ENCODE measurements at regions not wholly inside any gene's neighbourhood (a gene's known extent, or its start where the extent isn't known, plus 50 kb on each side); places are given as distances from the start of the nearest gene placed in this dataset.
A peak's percentile ranks its signal among the peaks of the same experiment; 100 is the strongest.
"Not testable (repeated sequence)": the region's sequence is repeated elsewhere in the genome, so short reads cannot be mapped to it uniquely, and the experiment has no call there.

DNA sequence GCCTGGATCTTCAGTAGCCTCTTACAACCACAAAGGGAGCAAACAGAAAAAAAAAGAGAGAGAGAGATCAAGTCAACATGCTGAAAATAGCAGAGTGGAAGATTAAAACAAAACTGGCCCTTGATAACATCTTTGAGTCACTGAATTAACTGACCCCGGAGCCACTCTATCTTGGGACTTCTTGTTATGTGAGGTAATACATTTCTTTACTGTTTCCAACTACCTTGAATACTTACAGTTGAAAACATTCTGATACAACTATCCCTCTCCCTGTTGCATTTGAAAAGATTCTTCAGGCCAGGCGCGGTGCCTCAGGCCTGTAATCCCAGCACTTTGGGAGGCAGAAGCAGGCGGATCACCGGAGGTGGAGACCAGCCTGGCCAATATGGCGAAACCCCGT is 208.1 kb downstream of the MEMO1 start:
- TF ChIP-seq, protein P1, sequence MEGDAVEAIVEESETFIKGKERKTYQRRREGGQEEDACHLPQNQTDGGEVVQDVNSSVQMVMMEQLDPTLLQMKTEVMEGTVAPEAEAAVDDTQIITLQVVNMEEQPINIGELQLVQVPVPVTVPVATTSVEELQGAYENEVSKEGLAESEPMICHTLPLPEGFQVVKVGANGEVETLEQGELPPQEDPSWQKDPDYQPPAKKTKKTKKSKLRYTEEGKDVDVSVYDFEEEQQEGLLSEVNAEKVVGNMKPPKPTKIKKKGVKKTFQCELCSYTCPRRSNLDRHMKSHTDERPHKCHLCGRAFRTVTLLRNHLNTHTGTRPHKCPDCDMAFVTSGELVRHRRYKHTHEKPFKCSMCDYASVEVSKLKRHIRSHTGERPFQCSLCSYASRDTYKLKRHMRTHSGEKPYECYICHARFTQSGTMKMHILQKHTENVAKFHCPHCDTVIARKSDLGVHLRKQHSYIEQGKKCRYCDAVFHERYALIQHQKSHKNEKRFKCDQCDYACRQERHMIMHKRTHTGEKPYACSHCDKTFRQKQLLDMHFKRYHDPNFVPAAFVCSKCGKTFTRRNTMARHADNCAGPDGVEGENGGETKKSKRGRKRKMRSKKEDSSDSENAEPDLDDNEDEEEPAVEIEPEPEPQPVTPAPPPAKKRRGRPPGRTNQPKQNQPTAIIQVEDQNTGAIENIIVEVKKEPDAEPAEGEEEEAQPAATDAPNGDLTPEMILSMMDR (IDR thresholded peaks at IDR 0.05) = no peak
- no peak overlapping the region for H3K4me3 ChIP-seq
- H3K36me3 ChIP-seq = no peaks in the 10 kb centered on the region
- H3K27me3 ChIP-seq = no peaks in the 10 kb centered on the region
- H3K27ac ChIP-seq = no peak overlapping the region
- no peaks in the 10 kb centered on the region for H3K9me3 ChIP-seq
- no peak for DNase-seq
- no peaks in the 10 kb centered on the region for H3K4me1 ChIP-seq
- intact Hi-C loops (cut with DNase I) = no loop called here
- no peak for ATAC-seq

DNA sequence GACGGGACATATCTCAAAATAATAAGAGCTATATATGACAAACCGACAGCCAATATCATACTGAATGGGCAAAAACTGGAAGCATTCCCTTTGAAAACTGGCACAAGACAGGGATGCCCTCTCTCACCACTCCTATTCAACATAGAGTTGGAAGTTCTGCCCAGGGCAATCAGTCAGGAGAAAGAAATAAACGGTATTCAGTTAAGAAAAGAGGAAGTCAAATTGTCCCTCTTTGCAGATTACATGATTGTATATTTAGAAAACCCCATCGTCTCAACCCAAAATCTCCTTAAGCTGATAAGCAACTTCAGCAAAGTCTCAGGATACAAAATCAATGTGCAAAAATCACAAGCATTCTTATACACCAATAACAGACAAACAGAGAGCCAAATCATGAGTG is 211.5 kb downstream of the MEMO1 start:
- H3K27me3 ChIP-seq; H3K9me3 ChIP-seq; ATAC-seq; H3K4me3 ChIP-seq; H3K27ac ChIP-seq; DNase-seq; H3K4me1 ChIP-seq; H3K36me3 ChIP-seq; intact Hi-C loops (cut with DNase I): not testable (repeated sequence)

DNA sequence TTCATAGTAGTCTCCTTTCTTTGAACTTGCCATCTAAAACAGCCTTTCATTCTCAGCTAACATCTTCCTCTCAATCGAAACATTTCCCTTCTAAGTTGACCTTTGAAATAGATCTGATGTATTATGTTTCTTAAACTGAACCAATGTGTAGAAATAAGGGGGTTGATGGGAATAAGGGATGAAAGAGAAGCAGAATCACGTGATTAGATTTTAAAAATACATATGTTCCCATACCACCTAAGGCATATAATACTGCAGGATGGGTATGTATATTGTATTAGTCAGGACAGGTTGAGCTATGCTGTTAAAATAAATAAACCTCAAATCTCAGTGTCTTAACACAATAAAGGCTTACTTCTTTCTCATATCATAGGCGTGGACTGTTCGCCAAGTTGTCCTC is 207.5 kb upstream of the SRD5A2 start:
- no peaks in the 10 kb centered on the region for H3K4me1 ChIP-seq
- DNase-seq = no peak
- intact Hi-C loops (cut with DNase I) = no loop called here
- no peaks in the 10 kb centered on the region for H3K36me3 ChIP-seq
- no peak overlapping the region for H3K27ac ChIP-seq
- ATAC-seq = no peak
- no peak overlapping the region for H3K4me3 ChIP-seq
- H3K27me3 ChIP-seq = no peaks in the 10 kb centered on the region
- TF ChIP-seq, protein P1 (IDR thresholded peaks at IDR 0.05) = no peak
- H3K9me3 ChIP-seq = no peaks in the 10 kb centered on the region

DNA sequence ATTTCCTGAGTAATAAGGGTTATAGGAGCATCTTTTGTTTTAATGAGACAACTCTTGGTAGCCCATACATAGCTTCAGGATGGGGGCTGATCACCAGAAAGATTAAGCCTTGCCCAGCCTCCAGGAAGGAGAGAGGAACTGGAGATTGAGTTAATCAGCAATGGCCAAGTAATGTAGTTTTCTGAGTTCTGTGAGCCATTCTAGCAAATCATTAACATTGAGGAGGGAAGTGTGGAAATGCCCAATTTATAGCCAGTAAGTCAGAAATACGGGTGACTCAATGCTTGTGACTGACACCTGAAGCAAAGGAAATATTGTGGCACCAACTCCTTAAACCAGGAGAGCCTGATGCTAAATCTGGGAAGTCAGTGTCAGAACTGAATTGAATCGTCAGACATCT is 205.1 kb upstream of the SRD5A2 start:
- no peaks in the 10 kb centered on the region for H3K4me1 ChIP-seq
- no peak for DNase-seq
- TF ChIP-seq, protein P1 (IDR thresholded peaks at IDR 0.05) = no peak
- intact Hi-C loops (cut with DNase I) = no loop called here
- H3K27ac ChIP-seq = no peak overlapping the region
- H3K4me3 ChIP-seq = no peak overlapping the region
- ATAC-seq = no peak
- no peaks in the 10 kb centered on the region for H3K27me3 ChIP-seq
- H3K9me3 ChIP-seq = no peaks in the 10 kb centered on the region
- no peaks in the 10 kb centered on the region for H3K36me3 ChIP-seq

DNA sequence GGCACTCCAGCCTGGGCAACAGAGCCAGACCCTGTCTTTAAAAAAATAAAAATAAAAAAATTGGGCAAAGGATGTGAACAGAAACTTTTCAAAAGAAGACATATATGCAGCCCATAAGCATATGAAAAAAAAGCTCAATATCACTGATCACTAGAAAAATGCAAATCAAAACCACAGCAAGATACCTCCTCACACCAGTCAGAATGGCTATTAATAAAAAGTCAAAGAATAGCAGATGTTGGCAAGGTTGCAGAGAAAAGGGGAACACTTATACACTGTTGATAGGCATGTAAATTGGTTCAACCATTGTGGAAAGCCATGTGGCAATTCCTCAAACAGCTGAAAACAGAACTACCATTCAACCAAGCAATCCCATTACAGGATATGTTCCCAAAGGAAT is 204.1 kb upstream of the SRD5A2 start:
- no peak overlapping the region for H3K27ac ChIP-seq
- no peaks in the 10 kb centered on the region for H3K27me3 ChIP-seq
- no peaks in the 10 kb centered on the region for H3K36me3 ChIP-seq
- no peak overlapping the region for H3K4me3 ChIP-seq
- ATAC-seq (no peak), DNase-seq (no peak)
- H3K4me1 ChIP-seq = no peaks in the 10 kb centered on the region
- H3K9me3 ChIP-seq = no peaks in the 10 kb centered on the region
- TF ChIP-seq, protein P1 (IDR thresholded peaks at IDR 0.05) = no peak
- intact Hi-C loops (cut with DNase I) = no loop called here

DNA sequence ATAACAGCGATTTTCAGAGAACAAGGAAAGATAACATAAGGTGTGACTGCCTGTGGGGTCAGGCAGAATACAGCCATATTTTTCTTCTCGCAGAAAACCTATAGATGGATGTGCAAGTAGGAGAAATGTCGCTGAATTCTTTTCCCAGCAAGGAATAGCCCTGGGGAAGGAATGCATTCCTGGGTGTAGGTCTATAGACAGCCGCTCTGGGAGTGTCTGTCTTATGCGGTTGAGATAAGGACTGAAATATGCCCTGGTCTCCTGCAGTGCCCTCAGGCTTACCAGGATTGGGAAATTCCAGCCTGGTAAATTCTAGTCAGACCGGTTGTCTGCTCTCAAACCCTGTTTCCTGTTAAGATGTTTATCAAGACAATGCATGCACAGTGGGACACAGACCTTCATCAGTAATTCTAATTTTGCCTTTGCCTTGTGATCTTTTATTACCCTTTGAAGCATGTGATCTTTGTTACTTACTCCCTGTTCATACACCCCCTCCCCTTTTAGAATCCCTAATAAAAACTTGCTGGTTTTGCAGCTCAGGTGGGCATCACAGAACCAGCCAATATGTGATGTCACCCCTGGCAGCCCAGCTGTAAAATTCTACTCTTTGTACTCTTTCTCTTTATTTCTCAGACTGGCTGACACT is 202.8 kb upstream of the SRD5A2 start:
- ATAC-seq; H3K27ac ChIP-seq; H3K36me3 ChIP-seq; intact Hi-C loops (cut with DNase I); H3K27me3 ChIP-seq; DNase-seq; H3K4me1 ChIP-seq; H3K4me3 ChIP-seq; H3K9me3 ChIP-seq: not testable (repeated sequence)

DNA sequence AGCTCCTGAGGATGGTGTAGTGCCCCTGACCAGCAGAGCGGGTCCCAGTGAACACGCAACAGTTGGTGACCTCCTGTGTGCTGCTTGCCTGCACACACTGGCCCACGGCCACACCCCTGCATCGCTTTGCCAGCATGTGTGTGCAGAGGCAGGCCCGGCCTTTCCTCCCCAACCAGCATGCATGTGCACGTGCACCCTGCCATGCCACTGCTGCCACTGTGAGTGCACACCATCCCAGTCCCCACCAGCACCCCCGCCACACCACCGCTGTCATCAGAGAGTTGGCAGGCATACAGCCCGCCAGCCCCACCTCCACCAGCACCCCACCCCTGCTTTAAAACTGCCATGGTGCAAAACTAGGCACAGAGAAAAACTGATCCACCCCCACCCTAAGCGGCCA is 197.4 kb upstream of the SRD5A2 start:
- H3K4me3 ChIP-seq = no peak overlapping the region
- no peaks in the 10 kb centered on the region for H3K9me3 ChIP-seq
- H3K4me1 ChIP-seq = no peaks in the 10 kb centered on the region
- intact Hi-C loops (cut with DNase I) = no loop called here
- H3K36me3 ChIP-seq = no peaks in the 10 kb centered on the region
- ATAC-seq (peak; percentile 34), DNase-seq (no peak)
- no peak overlapping the region for H3K27ac ChIP-seq
- H3K27me3 ChIP-seq = no peaks in the 10 kb centered on the region
- TF ChIP-seq, protein P1 (IDR thresholded peaks at IDR 0.05) = no peak
